Loucy (cell line): ENCODE measurements at regions not wholly inside any gene's neighbourhood (a gene's known extent, or its start where the extent isn't known, plus 50 kb on each side); places are given as distances from the start of the nearest gene placed in this dataset.
"Not testable (repeated sequence)": the region's sequence is repeated elsewhere in the genome, so short reads cannot be mapped to it uniquely, and the experiment has no call there.

Source experiments
- CTCF ChIP-seq: fragments of 200-600 bp; sonication (generic); conservative IDR thresholded peaks from 2 replicates; pipeline ENCODE4 v1.5.1; 2014; ENCODE audit warnings: mild to moderate bottlenecking, antibody characterized with exemption, low read length
- EZH2phosphoT487 ChIP-seq: fragments of 200-600 bp; IDR thresholded peaks from 2 replicates; pipeline ENCODE4 v1.6.1; 2018; ENCODE audit warnings: antibody characterized with exemption, mild to moderate bottlenecking, moderate library complexity, borderline replicate concordance

- TF ChIP-seq CTCF, EZH2phosphoT487: not testable (repeated sequence)
These were observed 2793.8 kb downstream of the RPIA start for GRCh38 chr2:91485226-91485625.
